HG02973 (cell line): ENCODE measurements at regions not wholly inside any gene's neighbourhood (a gene's known extent, or its start where the extent isn't known, plus 50 kb on each side); places are given as distances from the start of the nearest gene placed in this dataset.
"Not testable (repeated sequence)": the region's sequence is repeated elsewhere in the genome, so short reads cannot be mapped to it uniquely, and the experiment has no call there.

Experiments used
- ATAC-seq: cut with Tn5 transposase; IDR thresholded peaks from one replicate; pipeline ENCODE4 v1.9.1; 2021; ENCODE audit warnings: moderate library complexity; ENCODE audit not compliant: unreplicated experiment

DNA sequence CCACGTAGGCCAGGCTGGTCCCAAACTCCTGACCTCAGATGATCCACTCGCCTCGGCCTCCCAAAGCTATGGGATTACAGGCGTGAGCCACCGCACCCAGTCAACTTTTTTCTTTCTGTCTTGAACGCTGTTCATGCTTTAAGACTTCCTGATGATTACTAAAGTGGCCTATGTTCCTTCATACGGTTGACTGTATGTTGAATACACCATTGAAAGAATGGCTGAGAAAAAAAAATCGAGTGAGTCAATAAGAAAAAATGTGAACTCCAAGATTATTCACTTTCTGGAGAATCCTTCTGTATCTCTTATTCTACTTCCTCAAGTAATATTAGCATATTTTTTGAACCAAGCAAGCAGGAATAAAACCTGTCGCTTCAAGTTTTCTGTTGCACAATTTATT, 955.0 kb downstream of the GATA3 start:
- ATAC-seq = no peak

DNA sequence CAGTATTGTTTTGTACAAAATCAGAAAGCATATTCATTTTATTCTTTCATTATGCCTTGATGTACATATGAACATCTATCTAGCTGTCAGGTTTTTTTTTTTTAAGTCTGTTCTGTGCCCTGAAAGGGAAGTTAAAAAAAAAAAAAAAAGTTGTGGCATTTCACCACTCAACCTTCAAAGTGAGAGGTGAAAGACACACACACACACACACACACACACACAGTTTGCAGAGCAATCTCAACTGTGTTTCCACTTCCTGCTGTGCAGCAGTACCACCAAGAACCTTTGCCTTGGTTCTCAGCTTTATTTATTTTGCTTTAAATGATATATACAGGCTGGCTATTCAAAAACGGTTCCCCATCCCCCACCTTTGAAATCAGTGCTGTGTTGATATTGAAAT, 955.6 kb downstream of the GATA3 start:
- ATAC-seq = no peak

GRCh38 chr10:9010931-9011670, 956.6 kb downstream of the GATA3 start:
- ATAC-seq = no peak

- no peak for ATAC-seq
Measured at GRCh38 chr10:9012312-9012711, 957.8 kb downstream of the GATA3 start.

- ATAC-seq = no peak
Measured at GRCh38 chr10:9015005-9015404, 960.5 kb downstream of the GATA3 start.

DNA sequence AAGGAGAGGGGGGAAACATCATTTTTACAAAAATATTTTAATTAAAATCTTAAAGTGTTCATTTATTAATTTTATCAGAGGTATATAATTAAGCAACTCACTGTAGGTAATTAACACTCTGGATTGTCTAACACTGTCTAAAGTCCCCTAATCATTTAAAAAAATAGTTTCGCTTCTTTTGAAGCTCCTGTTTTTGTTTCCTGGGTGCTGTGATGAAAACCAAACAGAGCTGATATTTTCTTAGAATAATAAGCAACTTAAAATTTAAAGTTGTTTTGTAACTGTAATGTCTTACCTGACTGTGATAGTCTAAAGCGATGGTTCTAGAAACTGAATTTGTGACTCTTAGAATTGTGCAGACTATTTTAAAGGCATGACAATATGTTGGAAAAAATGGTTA, 961.0 kb downstream of the GATA3 start:
- no peak for ATAC-seq

DNA sequence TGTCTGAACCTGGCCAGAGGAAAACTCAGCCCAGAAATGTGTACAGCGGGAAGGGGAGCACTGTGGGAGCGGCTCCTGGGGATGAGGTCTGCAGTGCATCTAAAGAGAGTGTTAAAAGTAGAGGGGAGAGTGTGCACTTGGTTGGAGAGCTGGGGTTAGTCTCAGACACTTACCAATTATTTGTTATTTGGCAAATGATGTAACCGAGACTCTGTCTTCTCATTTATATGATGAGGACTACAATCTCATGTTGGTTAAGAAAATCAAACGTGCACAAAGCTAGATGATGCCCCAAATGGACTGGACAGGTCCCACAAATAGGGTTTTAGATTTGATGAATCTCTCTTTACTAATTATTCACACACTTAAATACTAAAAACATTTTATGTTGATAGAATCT, 962.4 kb downstream of the GATA3 start:
- no peak for ATAC-seq

DNA sequence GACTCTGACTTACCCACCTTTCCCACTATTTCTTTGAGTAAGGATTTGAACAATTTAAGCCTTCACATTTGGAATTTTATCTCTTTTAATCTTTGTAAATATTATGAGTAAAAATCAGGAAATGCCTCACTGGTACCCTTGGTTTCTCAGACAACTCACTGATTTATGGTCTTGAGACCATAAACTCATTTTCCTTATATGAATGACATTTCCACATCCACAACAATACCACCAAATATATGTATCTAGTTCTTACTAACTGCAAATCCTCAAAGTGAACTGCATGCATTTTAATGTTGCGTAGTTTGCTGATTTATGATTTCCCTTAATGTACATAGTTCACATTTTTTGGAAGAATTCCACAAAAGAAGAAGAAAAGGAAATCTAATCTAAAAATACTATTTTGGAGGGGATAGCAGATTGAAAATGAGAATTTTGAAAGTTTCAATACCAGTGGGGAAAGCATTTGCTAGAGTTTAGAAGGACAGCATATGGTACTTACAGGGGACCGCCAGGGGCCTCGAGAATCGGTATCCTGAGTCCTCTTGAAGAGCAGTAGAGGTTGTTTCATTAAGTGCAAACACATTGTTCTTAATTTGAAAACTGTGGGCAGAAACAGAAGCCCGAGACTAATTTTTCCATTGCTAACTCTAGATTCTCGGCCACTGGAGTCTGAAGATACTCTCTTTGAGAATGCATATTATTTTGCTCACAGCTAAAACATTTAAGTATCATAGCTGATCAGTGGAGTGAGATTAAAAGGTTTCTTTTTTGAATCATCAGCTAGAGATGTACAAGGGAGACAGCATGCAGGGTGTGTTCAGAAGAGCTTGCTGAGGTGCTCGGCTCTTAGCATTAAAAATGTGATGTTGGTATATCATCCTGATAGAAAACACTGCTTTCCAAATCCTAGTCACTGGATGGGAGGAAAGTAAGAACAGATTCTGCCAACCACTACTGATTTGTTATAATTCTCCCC, 964.0 kb downstream of the GATA3 start:
- no peak for ATAC-seq

GRCh38 chr10:9023206-9023605, 968.7 kb downstream of the GATA3 start:
- ATAC-seq = no peak

GRCh38 chr10:9024210-9024609, 969.7 kb downstream of the GATA3 start:
- ATAC-seq = no peak

GRCh38 chr10:9028231-9028630, 973.7 kb downstream of the GATA3 start:
- no peak for ATAC-seq

DNA sequence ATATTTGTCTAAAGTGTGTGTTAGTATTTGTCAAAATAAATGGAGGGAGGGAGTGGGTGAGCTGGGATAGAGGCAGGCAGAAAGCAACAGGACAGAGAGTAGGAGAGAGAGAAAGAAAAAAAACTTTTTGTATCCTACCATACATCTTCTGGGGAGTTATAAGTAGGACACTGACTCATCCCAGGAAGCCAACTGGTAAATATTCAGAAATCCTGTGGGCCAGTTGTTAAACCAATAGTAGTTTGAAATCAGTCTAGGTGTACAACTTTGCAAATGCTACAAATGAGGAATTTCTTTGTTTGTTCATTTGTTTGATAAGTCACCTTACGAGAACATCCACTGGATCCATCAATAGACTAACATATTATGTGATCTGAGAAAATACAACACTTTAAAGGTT, 980.9 kb downstream of the GATA3 start:
- ATAC-seq = no peak

DNA sequence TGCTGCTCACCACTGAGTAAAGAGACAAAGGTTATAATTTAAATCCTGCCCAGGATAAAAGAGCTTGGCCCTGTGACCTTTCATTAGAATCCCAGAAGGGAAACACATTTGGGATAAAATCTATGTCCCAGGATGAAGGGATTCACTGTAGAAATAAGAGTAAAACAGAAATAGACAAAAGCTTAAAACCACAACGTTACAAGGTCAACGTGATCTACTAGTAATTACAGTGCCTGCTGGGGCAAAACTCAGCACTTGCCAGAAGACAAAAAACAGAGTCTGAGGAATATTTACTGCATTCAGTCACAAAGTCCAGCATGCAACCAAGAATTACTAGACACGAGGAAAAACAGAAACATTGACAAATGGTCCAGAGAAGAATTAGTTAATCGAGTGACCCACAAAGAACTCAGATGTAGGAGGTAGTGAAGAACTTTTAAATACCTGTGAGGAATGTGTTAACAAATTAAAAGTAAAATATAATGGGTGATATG, 982.3 kb downstream of the GATA3 start:
- no peak for ATAC-seq

- no peak for ATAC-seq
Measured at GRCh38 chr10:9038146-9038714, 983.7 kb downstream of the GATA3 start.

DNA sequence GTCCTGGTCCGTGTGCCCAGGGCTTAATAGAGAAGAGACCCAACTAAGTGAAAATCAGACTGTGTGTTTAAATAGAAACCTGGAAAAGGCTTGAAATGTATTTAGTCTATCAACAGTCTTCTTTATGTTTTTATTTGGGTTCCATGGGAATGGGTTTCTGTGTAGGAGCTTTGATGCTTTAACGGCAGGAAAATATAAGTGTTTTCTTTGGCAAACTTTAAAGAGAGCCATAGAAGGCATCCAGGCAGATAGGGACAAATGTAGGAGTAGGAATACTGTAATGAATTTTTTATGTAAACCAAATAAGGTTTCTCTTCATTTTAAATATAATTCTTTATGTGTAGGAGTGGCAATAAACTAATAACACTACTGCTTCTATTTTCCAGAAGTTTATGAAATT, 989.0 kb downstream of the GATA3 start:
- no peak for ATAC-seq

- ATAC-seq = no peak
Measured at GRCh38 chr10:9045311-9045710, 990.8 kb downstream of the GATA3 start.

- ATAC-seq = no peak
Measured at GRCh38 chr10:9051328-9051974, 997.0 kb downstream of the GATA3 start.

DNA sequence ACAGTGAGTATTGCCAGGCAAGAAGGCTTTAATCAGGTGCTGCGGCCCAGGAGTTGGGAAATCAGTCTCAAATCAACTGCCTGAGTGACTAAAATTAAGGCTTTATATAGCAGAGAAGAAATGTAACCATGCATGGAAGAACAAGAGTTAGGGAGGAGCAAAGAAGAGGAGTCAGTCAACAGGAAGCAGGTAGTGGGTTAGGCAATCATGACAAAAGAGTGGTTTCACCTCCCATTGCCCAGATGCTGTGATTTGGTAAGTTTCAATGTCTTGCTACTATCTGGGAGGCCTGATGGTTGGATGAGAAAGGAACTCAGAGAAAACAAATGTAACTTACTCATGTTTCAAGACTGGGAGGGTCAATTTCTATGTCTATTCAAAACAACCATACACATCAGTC, 998.3 kb downstream of the GATA3 start:
- no peak for ATAC-seq

DNA sequence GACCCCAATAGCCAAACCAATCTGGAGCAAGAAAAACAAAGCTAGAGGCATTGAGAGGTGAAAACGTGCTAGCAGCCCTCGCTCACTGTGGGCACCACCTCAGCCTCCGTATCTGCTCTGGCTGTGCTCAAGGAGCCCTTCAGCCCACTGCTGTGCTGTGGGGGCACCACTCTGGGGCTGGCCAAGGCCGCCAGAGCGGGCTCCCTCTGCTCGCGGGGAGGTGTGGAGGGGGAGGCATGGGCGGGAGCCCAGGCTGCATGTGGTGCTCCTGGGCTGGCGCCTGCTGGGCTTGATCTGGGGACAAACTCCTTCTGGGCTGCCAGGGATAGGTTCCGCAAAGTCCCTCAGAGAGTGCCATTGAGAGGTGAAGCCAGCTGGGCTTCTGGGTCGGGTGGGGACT, 1002.0 kb downstream of the GATA3 start:
- no peak for ATAC-seq

DNA sequence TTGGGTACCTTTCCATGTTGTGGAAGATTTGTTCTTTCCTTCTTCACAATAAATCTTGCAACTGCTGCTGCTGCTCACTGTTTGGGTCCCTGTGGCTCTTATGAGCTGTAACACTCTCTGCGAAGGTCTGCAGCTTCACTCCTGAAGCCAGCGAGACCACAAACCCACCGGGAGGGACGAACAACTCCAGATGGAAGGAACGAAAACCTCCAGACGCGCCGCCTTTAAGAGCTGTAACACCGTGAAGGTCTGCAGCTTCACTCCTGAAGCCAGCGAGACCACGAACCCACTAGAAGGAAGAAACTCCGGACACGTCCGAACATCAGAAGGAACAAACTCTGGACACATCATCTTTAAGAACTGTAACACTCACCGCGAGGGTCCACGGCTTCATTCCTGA, 1002.8 kb downstream of the GATA3 start:
- ATAC-seq = not testable (repeated sequence)

DNA sequence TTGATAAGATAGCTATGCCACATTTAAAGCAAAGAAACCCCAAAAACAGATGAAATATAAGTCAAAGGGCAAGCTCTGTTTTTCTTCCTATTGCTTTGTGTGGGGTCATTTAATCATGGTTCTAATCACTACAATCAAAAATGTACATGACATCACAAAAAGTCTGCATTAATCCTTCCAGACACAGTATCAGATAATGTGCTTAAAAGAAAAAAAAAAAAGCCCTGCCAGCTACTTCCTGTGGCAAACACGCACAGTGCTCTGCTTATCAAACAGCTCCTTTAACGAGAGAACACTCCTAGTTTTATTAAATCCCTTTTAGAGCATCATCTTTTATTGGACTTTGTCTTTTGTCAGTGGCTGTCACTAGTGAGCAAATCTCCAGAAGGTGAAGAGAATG, 1005.8 kb downstream of the GATA3 start:
- ATAC-seq = no peak
